Stimulated activated CD4-positive, alpha-beta T cell treated with anti-CD3 and anti-CD28 coated beads, TNF-alpha, amount 100 ng/mL, for 4 hours (primary cell): ENCODE measurements at regions not wholly inside any gene's neighbourhood (a gene's known extent, or its start where the extent isn't known, plus 50 kb on each side); places are given as distances from the start of the nearest gene placed in this dataset.

ENCODE experiments used
- DNase-seq, 3 experiments: peaks; one replicate each; pipeline ENCODE4 v3.0.0-alpha.2; 2020; ENCODE audit warnings: low read depth in 3 of 3

DNA sequence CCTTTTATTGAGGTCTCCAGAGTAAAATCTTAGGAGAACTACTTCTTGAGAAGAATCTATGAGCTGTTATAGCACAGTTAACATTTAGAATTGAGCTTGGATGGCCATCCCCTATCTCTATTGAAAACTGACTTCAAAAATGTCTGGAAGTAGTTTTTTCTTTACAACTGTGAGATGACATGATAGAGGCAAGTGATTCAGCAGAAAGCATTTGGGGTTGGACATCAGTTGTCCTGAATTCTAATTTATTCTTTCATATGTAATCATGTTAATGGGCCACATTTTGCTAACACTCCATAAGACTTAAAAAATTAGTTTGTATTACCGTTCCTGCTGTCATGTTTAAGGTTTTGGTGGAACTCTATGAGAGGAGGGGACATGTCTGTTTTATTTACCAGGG is 237.0 kb upstream of the SLC14A2 start:
- no peak for DNase-seq

DNA sequence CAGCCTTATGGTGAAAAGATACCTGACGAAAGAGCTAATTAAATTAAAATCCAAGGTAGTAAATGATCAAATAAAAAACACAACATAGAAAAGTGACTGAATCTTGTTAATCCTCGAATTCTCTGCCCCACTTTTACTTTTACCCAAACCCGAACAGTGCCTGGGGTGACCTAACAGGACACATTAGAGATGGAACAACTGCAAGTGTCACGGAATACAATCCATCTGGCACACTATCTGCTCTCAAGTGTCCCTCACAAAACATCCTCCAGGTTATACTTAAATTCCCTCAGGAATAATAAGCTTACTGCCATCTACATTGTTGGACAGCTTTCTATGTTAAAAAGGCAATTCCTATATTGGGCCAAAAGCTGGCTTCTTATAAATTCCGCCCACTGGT is 236.3 kb upstream of the SLC14A2 start:
- no peak for DNase-seq

DNA sequence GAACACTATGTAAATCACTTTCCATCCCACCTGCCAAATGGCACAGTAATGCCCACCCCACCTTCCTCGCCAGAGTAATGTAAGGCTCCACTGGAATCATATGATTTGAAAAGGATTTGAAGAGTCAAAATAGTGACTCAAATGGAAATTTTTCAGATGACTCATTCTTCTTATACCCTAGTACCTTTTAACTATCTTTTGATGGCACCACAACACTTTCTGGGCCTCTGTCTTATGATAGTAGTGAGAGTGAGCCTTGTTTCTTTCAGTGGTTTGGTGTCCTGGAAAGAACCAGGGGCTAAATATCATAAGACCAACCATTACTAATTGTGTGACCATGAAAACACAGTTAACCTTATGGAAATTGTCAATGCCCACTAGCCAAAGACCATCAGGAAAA is 235.4 kb upstream of the SLC14A2 start:
- DNase-seq, result no peak

DNA sequence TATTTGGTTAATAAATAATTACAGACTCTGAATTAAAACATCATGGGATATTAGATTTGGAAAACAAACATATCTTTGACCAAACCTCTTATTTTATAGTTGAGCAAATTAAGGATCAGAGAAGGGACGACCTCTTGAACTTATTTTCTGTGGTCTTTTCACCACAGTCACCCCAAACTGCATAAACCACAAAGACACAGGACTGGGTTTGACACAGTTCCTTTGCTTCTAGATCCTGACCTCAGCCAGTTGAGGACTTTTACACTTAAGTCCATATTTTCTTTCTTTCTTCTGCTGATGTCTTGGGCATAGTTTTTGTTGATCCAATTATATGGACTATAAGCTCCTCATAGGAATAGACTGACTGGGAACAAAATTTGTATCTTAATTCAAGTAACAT is 234.0 kb upstream of the SLC14A2 start:
- no peak for DNase-seq

DNA sequence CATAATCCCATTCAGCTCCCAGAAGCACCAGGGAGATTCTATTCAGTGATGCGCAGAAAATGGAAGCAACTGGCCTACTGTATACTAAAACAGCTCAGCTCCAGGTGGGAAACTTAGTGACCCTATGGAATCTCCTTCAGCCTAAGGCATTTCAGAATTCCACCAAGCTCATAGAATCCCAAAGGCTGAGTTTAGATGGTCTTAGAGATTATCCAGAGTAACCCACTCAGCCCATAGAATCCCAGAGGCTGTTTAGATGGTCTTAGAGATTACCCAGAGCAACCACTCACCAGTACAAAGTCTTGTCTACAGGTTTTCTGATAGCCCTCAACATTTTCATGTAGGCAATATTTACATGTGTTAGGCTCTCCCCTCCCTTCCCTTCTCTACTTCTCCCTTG is 232.0 kb upstream of the SLC14A2 start:
- no peak for DNase-seq

DNA sequence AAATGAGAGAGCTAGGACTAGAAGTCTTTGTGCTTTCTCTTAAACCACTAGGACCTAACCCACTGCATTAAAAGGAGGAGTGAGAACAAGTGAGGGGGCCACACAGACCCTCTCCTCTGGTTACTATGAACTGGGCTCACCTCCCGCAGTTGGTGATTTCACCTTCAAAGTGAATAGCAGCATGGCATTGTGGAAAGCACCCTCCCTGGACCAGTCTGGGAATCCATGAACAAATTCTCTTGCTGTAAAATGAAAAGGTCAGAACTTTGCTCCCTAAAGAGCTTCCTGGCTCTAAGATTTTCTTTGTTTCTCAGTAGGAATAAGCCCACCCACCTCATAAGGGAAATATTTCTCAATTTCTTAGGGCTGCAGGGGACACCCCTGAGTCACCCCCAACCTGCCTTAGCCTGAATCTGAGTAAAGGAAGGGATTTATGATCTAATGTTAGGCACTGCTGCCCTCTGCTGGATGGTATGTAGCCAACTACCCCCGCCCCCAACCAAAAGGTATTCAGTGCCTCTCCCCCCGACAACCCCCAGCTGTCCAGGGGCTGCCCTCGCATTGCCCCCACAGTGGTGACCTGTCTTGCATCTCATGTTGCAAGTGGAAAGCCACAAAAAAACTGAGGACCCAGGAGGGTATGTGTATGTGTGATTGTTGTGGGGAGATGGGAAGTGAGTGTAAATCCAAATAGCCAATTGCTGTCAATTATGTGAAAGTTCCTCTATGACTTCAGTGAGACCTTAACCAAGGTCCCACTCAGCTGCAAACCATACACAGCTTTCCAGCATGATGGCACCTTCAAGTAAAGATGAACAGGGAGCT is 230.9 kb upstream of the SLC14A2 start:
- DNase-seq, result peak in 1 of 3 experiments; percentile 1

DNA sequence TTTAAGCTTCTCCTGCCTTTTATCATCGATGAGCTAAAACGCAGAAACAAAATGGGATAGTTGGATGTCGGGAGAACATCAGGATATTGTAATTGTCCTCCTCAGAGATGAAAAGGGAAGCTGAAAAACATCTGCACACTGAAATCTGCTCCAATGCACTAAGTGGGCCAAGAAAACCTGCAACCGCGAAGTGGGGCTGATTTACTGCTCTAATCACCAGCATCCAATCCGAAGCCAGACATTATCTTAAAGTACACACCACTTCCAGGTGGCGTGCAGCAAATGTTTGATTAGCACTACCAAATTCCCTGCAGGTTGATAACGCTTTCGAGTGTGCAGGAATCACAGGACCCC is 230.3 kb upstream of the SLC14A2 start:
- DNase-seq, result no peak

DNA sequence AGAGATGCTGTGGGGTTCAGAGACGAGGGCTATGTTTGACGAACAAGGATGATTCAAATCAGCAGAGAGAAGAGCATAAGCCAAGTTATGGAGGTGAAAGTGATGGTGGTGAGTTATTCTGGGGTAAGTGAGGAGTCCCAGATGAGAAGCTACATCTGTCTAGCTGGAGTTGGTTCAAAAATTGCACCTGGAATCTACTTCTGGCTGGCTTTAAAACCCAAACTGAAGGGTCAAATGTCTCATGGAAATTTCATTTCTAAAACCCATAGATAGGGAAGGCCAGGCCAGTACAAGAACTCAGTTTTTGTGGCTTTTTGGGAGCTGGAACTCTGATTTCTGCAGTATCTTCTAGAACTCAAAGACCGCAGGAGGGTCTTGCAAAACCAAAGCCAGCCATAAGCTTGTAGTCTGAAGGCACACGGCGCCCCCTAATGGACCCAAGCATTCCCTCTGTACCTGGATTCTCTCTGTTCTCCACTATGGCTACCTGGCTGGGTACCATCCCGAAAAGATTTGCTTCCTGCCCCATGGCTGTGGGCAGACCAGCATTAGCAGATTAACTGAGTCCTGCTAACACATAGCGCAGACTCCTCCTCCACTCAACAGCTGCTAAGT is 229.1 kb upstream of the SLC14A2 start:
- no peak for DNase-seq

DNA sequence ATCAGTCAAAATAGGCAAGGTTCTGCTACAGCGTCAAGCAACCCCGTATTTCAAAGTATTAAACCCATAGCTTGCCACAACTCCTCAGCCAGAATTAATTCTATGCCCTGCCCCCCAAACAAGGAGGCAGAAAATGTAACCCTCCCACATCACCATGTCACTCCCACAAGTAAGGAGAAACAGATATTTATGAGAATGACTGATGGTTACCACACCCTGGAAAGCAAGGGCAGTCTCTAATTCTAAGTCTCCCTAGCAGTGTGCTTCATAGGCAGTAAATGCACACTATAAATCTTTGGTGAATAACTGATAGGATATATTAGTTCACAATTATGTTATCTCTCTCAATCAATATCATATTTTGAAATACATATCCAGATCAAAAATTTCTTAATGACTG is 228.0 kb upstream of the SLC14A2 start:
- no peak for DNase-seq

DNA sequence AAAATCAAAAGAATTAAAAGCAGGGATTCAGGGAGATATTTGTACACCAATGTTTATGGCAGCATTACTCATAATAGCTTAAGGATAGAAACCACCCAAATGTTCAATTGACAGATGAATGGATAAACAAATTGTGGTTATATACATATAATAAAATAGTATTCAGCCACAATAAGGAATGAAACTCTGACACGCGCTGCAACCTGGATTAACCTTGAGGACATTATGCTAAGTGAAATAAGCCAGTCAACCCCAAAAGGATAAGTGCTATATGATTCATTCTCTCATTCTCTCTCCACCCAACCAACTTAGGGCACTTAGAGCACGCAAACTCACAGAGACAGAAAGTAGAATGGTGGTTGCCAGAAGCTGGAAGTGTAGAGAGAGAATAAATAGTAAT is 216.8 kb upstream of the SLC14A2 start:
- DNase-seq, result no peak

DNA sequence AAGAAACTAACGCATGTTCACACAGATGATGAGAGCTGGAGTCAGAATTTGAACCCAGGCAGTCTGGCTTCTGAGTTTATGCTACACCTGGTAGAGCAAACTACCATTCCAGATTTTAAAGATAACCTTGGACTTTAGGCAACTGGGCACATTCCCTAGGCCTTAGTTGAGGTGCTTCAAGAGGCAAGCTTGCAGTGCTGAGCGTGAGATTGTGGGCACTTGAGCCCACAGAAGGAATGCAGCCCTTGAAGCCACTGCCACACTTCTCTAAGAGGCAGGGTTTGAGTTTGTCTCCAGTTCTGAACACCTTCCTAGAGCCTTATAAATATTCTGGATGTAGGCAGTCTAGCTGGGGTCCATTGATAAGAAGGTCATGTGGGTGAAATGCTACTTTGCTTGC is 216.1 kb upstream of the SLC14A2 start:
- no peak for DNase-seq

DNA sequence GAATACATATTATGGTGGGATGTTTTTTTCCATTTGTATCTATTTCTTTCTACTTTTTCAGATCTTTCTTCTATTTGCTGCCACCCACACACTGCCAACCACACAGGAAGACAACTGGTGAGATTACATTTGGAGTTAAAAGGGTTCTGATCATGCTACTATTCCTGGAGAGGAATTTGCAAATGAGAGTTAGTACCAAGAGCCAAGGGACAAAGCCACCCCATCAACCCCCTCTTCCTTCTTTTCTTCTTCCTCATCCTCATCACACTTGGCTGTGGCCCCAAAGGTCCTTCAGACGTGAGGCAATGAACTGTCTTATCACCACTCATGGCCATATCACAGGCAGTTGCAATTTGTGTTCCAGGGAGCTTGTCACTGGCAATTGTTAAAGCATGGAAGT is 215.6 kb upstream of the SLC14A2 start:
- no peak for DNase-seq

DNA sequence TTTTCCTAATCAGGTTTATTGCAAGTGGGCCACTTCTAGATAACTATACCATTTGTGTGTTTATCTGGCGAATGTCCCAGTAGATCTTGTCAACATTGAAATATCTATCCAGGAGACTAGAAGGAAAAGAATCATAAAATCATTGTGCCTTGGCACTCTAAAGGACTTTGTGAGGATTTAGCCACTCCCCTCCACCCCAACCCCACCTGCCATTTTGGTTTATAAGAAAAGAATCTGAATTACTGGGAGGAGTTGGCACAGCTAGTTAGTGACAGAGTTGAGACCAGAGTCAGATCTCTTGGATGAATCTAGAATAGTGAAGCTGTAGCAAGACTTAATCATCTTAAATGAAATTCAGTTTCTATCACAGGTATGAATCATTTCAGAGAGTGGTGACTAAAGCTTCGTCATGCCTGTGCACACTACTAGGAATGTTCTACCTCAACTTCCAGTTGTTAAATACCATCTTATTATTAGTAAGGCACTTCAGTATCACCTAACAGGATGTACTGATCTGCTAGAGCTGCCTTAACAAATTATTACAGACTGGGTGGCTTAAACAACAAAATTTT is 212.7 kb upstream of the SLC14A2 start:
- DNase-seq, result no peak

DNA sequence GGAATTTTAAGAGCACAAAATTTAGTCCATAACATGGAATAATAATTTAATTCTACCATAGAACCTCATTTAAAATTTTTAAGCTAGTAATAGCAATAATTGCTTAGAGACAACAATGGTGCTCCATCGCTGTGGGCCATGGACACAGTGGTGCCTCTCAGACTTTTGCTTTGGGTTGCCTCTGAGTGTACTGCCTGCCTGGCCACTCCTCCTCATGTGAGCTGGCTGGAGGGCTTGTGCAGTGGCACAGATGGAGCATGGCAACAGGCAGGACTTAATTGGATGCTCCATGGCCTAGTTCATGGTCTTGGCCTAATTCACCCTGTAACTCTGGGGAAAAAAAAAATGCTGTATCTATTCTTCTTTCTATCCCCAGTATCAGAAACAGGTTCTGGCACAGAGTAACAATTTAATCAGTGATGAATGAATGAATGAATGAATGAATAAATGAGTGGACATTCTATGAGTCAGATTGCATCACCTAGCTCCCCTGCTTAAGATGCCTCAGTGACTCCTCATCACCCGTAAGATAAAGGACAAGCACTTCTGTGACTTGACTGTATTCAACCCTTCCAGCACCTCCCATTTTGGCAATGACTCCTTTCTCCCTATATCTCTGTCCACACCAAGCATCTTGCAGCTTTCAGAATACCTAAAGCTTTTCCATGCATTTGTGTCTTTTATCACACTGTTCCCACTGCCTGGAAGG is 211.8 kb upstream of the SLC14A2 start:
- no peak for DNase-seq

DNA sequence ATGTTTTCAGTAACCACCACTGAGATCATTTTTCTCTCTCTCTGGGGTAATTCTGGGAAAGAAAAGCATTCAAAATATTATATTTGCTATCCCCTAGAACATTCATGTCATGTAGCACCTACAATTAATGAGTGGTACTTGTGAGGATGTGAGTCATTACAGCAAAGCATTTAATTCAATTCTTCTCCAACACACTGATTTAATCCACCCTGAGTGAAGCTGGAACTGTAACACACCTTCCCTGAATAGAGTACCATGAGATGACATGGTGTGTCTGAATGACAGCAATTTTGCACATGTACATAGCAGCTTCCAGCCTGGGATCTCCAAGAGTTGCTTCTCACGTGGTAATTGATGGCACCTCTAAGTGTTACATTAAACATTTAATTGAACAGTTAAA is 207.1 kb upstream of the SLC14A2 start:
- DNase-seq, result no peak

DNA sequence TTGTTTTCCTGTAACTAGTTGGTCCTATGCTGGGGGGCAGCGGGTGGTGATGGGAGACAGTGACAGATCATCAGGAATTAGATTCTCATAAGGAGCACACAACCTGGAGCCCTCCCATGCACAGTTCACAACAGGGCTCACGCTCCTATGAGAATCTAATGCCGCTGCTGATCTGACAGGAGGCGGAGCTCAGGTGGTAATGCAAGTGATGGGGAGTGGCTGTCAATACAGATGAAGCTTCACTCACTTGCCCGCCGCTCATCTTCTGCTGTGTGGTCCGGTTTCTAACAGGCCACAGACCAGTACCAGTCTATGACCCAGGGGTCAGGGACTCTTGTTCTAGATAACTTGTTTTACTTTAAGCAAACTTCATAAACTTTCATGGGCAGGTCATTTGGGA is 205.3 kb upstream of the SLC14A2 start:
- DNase-seq, result no peak

DNA sequence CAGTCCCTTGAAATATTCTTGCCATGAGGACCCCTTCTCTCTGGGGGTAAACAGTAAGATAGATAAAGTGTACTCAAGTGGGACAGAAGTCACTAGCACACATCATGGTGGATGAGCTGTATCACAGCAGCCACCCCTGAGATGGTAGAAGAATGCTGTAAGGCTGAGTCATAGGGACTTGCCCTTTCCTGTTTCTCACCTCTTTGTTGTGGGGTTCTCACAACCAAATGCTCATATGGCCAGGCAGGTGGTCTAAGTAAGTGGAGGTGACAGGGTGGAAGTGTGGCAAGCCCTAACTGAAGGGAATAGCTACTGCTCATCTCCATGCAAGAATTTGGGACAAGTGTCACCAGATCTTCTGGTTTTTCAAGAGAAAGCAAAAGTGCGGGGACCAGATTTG is 202.7 kb upstream of the SLC14A2 start:
- DNase-seq, result no peak

DNA sequence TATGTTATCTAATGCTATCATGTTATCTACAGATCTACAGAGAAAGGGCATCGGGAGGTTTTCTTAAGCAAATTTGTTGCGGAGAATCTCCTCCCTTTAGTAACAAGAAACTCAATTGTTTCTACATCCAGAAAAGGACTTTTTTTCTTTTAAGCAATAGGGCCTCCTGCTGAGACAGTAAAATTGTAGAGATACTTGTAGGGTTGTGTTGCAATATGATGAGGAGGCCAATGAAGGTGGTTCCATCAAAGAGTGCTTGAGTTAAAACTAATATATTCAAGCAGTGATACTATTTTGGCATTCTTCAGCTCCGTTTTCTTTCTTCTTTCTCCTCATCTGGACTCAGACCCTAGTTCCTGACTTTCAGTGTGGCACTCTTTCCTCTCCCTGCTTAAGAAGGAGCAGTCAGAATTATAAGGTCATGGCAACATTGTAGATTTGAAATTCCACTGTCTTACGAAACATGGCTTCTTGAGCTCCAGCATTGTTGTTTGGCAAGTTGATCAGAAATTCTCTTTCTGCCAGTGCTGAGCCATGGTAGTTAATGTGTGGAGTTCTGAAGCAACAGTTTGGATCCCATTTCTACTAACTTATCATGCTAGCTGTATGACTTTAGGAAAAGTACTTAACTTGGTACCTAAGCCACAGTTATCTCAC is 202.0 kb upstream of the SLC14A2 start:
- DNase-seq, result no peak

DNA sequence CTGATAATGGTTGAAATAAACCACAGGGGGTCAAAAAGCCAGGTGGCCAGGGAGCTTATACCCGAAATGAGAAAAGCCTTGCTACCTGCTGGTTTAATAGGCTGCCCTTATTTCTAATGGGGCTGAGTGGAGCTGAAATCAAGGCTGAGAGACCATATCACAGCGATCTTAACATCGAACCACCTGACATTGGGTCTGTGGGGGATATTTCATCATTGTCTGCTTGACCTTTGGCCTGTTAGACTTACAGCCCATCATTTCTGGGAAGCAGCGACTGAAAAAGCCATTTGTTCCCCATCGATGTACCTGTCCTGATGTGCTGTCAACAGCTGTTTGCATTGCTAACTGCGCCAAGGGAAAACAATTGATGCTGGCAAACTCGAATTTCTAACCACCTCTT is 199.7 kb upstream of the SLC14A2 start:
- DNase-seq, result no peak

DNA sequence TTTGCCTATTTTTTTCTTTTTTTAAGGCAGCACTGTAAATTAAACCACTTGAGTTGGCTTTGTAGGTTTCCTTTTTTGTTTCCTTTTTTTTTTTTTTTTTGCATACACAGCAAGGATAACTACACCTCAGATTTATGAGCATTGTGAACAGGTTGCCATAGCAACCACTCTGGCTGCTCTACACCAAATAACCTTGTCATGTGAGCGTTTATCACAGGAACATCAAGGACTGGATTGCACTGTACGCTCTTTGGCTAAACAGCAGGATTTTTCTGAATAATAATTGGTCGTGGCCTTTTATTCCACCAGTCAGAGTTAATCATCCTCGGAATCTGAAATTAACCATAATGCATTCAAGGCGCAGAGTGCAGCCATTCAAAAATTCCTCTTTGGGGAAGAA is 199.1 kb upstream of the SLC14A2 start:
- no peak for DNase-seq

DNA sequence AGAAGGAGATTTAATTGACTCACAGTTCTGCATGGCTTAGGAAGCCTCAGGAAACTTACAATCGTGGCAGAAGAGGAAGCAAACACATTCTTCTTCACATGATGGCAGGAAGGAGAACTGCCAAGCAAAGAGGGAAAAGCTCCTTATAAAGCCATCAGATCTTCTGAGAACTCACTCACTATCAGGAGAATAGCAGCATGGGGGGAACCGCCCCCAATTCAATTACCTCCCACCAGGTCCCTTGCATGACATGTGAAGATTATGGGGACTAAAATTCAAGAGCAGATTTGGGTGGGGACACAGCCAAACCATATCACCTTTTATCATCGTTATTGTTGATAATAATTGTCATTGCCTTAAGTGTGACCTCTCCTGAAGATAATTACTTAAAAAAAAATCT is 197.9 kb upstream of the SLC14A2 start:
- DNase-seq, result no peak

DNA sequence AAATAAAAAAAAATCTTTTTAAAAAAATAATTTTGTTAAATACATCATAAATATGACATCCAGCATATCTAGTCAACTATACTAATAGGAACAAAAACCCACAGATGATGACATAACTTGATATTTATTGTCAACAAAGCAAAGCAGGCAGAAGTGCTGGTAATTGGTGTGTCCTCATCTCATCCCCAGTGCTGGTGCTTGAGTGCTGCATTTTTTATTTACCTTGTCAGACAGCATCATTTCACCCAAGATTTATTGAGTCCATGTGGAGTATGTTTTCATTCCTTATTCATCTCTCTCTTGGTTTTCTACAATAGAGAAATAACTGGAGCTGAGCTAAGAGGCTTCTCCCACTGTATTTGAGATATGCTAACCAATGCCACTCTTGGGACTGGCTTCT is 191.6 kb upstream of the SLC14A2 start:
- no peak for DNase-seq
